ENCODE measurements at regions not wholly inside any gene's neighbourhood (a gene's known extent, or its start where the extent isn't known, plus 50 kb on each side); places are given as distances from the start of the nearest gene placed in this dataset.

GRCh38 chr6:68160348-68160747 is 474.7 kb upstream of the ADGRB3 start:
- no peaks in the 10 kb centered on the region for H3K4me1 ChIP-seq (ENCODE audit: control insufficient read depth in 1 of 2, low read depth in 2 of 2)
- no peak overlapping the region for H3K27ac ChIP-seq
- no peak for TF ChIP-seq CTCF (IDR thresholded peaks at IDR 0.05)
- H3K9me3 ChIP-seq = no peaks in the 10 kb centered on the region
- no peaks in the 10 kb centered on the region for H3K36me3 ChIP-seq
- no peak overlapping the region for H3K4me3 ChIP-seq
- ATAC-seq (ENCODE audit: insufficient number of reproducible peaks, low FRiP score, low read depth) (no peak), DNase-seq (ENCODE audit: low spot score) (no peak)
- no peaks in the 10 kb centered on the region for H3K27me3 ChIP-seq (replicated peaks; ENCODE audit: insufficient read depth)

- ATAC-seq (ENCODE audit: insufficient number of reproducible peaks, low FRiP score, low read depth) (no peak), DNase-seq (ENCODE audit: low spot score) (no peak)
- H3K36me3 ChIP-seq = no peaks in the 10 kb centered on the region
- no peak for TF ChIP-seq CTCF (IDR thresholded peaks at IDR 0.05)
- H3K27me3 ChIP-seq (replicated peaks; ENCODE audit: insufficient read depth) = no peaks in the 10 kb centered on the region
- no peak overlapping the region for H3K27ac ChIP-seq
- H3K4me3 ChIP-seq = no peak overlapping the region
- no peaks in the 10 kb centered on the region for H3K9me3 ChIP-seq
- no peaks in the 10 kb centered on the region for H3K4me1 ChIP-seq (ENCODE audit: control insufficient read depth in 1 of 2, low read depth in 2 of 2)
These were observed 475.6 kb upstream of the ADGRB3 start for GRCh38 chr6:68159433-68159832.

- H3K27me3 ChIP-seq (replicated peaks; ENCODE audit: insufficient read depth) = no peaks in the 10 kb centered on the region
- no peak overlapping the region for H3K4me3 ChIP-seq
- no peaks in the 10 kb centered on the region for H3K4me1 ChIP-seq (ENCODE audit: control insufficient read depth in 1 of 2, low read depth in 2 of 2)
- H3K36me3 ChIP-seq = no peaks in the 10 kb centered on the region
- TF ChIP-seq CTCF (IDR thresholded peaks at IDR 0.05) = no peak
- H3K9me3 ChIP-seq = no peaks in the 10 kb centered on the region
- H3K27ac ChIP-seq = no peak overlapping the region
- DNase-seq (ENCODE audit: low spot score) (no peak), ATAC-seq (ENCODE audit: insufficient number of reproducible peaks, low FRiP score, low read depth) (no peak)
These were observed 476.8 kb upstream of the ADGRB3 start for GRCh38 chr6:68158256-68158655.

GRCh38 chr6:68144667-68145066 is 490.4 kb upstream of the ADGRB3 start:
- Histone ChIP-seq H3K9me3 (no peaks in the 10 kb centered on the region), H3K4me1 (ENCODE audit: control insufficient read depth in 1 of 2, low read depth in 2 of 2) (no peaks in the 10 kb centered on the region), H3K27ac (no peak overlapping the region), H3K36me3 (no peaks in the 10 kb centered on the region), H3K27me3 (replicated peaks; ENCODE audit: insufficient read depth) (no peaks in the 10 kb centered on the region), H3K4me3 (no peak overlapping the region)
- TF ChIP-seq CTCF (IDR thresholded peaks at IDR 0.05) = no peak
- DNase-seq (ENCODE audit: low spot score) = no peak
- ATAC-seq (ENCODE audit: insufficient number of reproducible peaks, low FRiP score, low read depth) = no peak

- Histone ChIP-seq H3K9me3 (no peaks in the 10 kb centered on the region), H3K27me3 (replicated peaks; ENCODE audit: insufficient read depth) (no peaks in the 10 kb centered on the region), H3K27ac (no peak overlapping the region), H3K4me1 (ENCODE audit: control insufficient read depth in 1 of 2, low read depth in 2 of 2) (no peaks in the 10 kb centered on the region), H3K36me3 (no peaks in the 10 kb centered on the region), H3K4me3 (no peak overlapping the region)
- TF ChIP-seq CTCF (IDR thresholded peaks at IDR 0.05) = no peak
- no peak for ATAC-seq (ENCODE audit: insufficient number of reproducible peaks, low FRiP score, low read depth)
- DNase-seq (ENCODE audit: low spot score) = no peak
These were observed 493.9 kb upstream of the ADGRB3 start for GRCh38 chr6:68141190-68141589.

Data from thoracic aorta (tissue), 2 donors.